ENCODE measurements at regions not wholly inside any gene's neighbourhood (a gene's known extent, or its start where the extent isn't known, plus 50 kb on each side); places are given as distances from the start of the nearest gene placed in this dataset.

DNA sequence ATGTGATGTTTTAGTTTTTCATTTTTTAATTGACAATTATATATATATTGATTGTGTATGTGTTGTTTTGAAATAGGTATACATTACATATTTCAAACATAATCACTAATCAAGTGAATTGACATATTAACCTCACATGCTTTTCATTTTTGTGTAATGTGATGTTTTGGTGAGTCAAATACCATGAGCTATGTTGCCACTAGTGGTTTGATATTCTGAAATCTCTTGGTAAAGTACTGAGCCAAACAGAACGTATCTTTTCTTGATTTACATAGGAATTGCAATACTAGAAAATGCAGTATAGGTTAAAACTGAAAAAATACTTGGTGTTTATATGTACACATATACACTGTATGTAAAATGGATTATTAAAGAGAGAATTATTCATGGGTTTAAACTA is 65.2 kb upstream of the SIAH1 start:
- TF ChIP-seq SUZ12 (IDR thresholded peaks at IDR 0.05; ENCODE audit: extremely low read depth, insufficient read depth, insufficient read length) = no peak
- no peak for TF ChIP-seq YY1 (IDR thresholded peaks at IDR 0.05; ENCODE audit: insufficient read depth, insufficient read length)
